H1 (cell line): ENCODE measurements at regions not wholly inside any gene's neighbourhood (a gene's known extent, or its start where the extent isn't known, plus 50 kb on each side); places are given as distances from the start of the nearest gene placed in this dataset.

Source experiments
- CTCF ChIA-PET: fragments of 300-600 bp; sonication (Branson Sonifier 250); formaldehyde crosslinking; loops from one replicate; lab custom pipeline; 2021; ENCODE audit not compliant: partially characterized antibody; lab: Charles Lee
- POLR2A ChIA-PET: fragments of 300-600 bp; sonication (Branson Sonifier 250); formaldehyde crosslinking; loops from one replicate; lab custom pipeline; 2021; ENCODE audit warnings: inconsistent platforms; ENCODE audit not compliant: partially characterized antibody; lab: Charles Lee
- DNase-seq, 2 experiments: peaks; one replicate each; pipeline versions ENCODE4 v3.0.0 to v3.0.0-alpha.2; 2010 to 2022; ENCODE audit warnings: low spot score in 2 of 2, low read depth in 1 of 2, mixed read lengths in 1 of 2
- FAIRE-seq: peaks from 2 replicates; lab custom pipeline; 2011; peaks lifted over from hg19 to GRCh38; lab: Jason Lieb, UNC
- H2AFZ ChIP-seq: 2 replicates; pipeline ENCODE4 v1.8.1; 2012; ENCODE audit warnings: low read length, inconsistent platforms
- H2AK5ac ChIP-seq: 2 replicates; pipeline ENCODE4 v1.6.1; 2013; ENCODE audit warnings: low read depth, low read length
- H2BK120ac ChIP-seq: replicated peaks from 2 replicates; pipeline ENCODE3; 2013; ENCODE audit warnings: low read depth, low read length, inconsistent platforms
- H2BK12ac ChIP-seq: 2 replicates; pipeline ENCODE4 v1.6.1; 2013; ENCODE audit warnings: low read depth, low read length
- H2BK15ac ChIP-seq: 2 replicates; pipeline ENCODE4 v1.6.1; 2013; ENCODE audit warnings: low read length
- H2BK20ac ChIP-seq: 2 replicates; pipeline ENCODE4 v1.6.1; 2013; ENCODE audit warnings: low read length
- H2BK5ac ChIP-seq: 2 replicates; pipeline ENCODE4 v1.6.1; 2013; ENCODE audit warnings: low read depth, low read length
- H3K14ac ChIP-seq: 2 replicates; pipeline ENCODE4 v1.6.1; 2013; ENCODE audit warnings: inconsistent platforms; ENCODE audit not compliant: insufficient read length
- H3K18ac ChIP-seq: 2 replicates; pipeline ENCODE4 v1.6.1; 2013; ENCODE audit warnings: low read length; ENCODE audit errors: extremely low read depth
- H3K23ac ChIP-seq: 2 replicates; pipeline ENCODE4 v1.6.1; 2013; ENCODE audit warnings: inconsistent platforms; ENCODE audit not compliant: insufficient read length
- H3K23me2 ChIP-seq: 2 replicates; pipeline ENCODE4 v1.6.1; 2013; ENCODE audit warnings: low read depth, low read length
- H3K27ac ChIP-seq: 2 replicates; pipeline ENCODE4 v1.6.1; 2011; ENCODE audit warnings: low read depth, low read length, inconsistent platforms
- H3K27me3 ChIP-seq, 4 experiments: replicated peaks in 1 of 4; 1 replicate in 1 of 4; 2 replicates in 3 of 4; pipeline versions ENCODE4 v1.6.1 to v1.8.1; 2011 to 2013; ENCODE audit warnings: low read length in 3 of 4, mild to moderate bottlenecking in 3 of 4, inconsistent platforms in 2 of 4, mixed read lengths in 2 of 4, moderate library complexity in 1 of 4; ENCODE audit not compliant: control insufficient read depth in 3 of 4, insufficient read depth in 3 of 4; ENCODE audit errors: extremely low read depth in 1 of 4
- H3K36me3 ChIP-seq, 4 experiments: 2 replicates each; pipeline versions ENCODE4 v1.6.1 to v1.8.1; 2011 to 2013; ENCODE audit warnings: mild to moderate bottlenecking in 4 of 4, low read length in 3 of 4, moderate library complexity in 2 of 4, control low read depth in 1 of 4, inconsistent platforms in 1 of 4; ENCODE audit not compliant: insufficient read depth in 4 of 4, control insufficient read depth in 2 of 4
- H3K4ac ChIP-seq: replicated peaks from 2 replicates; pipeline ENCODE3; 2013; ENCODE audit warnings: low read length, low read depth, mixed read lengths, inconsistent platforms; ENCODE audit not compliant: insufficient read length
- H3K4me1 ChIP-seq, 4 experiments: replicated peaks in 1 of 4; 1 replicate in 1 of 4; 2 replicates in 3 of 4; pipeline versions ENCODE4 v1.6.1 to v1.8.1; 2011 to 2013; ENCODE audit warnings: low read length in 3 of 4, inconsistent platforms in 2 of 4, mixed read lengths in 1 of 4; ENCODE audit not compliant: insufficient read depth in 4 of 4, control insufficient read depth in 3 of 4
- H3K4me2 ChIP-seq, 2 experiments: 2 replicates each; pipeline versions ENCODE4 v1.6.1 to v1.8.1; 2011 to 2013; ENCODE audit warnings: low read depth in 2 of 2, low read length in 2 of 2, control low read depth in 1 of 2, inconsistent platforms in 1 of 2, mild to moderate bottlenecking in 1 of 2; ENCODE audit not compliant: insufficient read depth in 1 of 2
- H3K4me3 ChIP-seq, 4 experiments: fragments of 200-600, 300-600 bp in 1 of 4; sonication (generic), shearing (Covaris generic), sonication (Bioruptor Twin) in 1 of 4; 2 replicates each; pipeline versions ENCODE4 v1.5.1 to v1.8.1; 2011 to 2016; ENCODE audit warnings: low read length in 4 of 4, low read depth in 3 of 4, control low read depth in 2 of 4, inconsistent platforms in 2 of 4, mild to moderate bottlenecking in 2 of 4, mixed read lengths in 1 of 4, moderate library complexity in 1 of 4; ENCODE audit not compliant: insufficient read depth in 2 of 4; ENCODE audit errors: extremely low read depth in 1 of 4
- H3K56ac ChIP-seq: replicated peaks from 2 replicates; pipeline ENCODE3; 2013; ENCODE audit warnings: low read depth, mild to moderate bottlenecking, mixed read lengths, low read length, inconsistent platforms; ENCODE audit not compliant: insufficient read length
- H3K79me1 ChIP-seq: 2 replicates; pipeline ENCODE4 v1.6.1; 2013; ENCODE audit warnings: low read depth, low read length, control low read depth
- H3K79me2 ChIP-seq, 2 experiments: 2 replicates each; pipeline versions ENCODE4 v1.6.1 to v1.8.1; 2012 to 2013; ENCODE audit warnings: low read length in 2 of 2, mild to moderate bottlenecking in 2 of 2, inconsistent platforms in 1 of 2; ENCODE audit not compliant: insufficient read depth in 2 of 2, control insufficient read depth in 1 of 2
- H3K9ac ChIP-seq, 4 experiments: replicated peaks in 1 of 4; 1 replicate in 1 of 4; 2 replicates in 3 of 4; pipeline versions ENCODE4 v1.6.1 to v1.8.1; 2011 to 2013; ENCODE audit warnings: low read depth in 3 of 4, low read length in 3 of 4, control low read depth in 2 of 4, mild to moderate bottlenecking in 2 of 4, moderate library complexity in 2 of 4, inconsistent platforms in 1 of 4; ENCODE audit errors: extremely low read depth in 1 of 4
- H3K9me3 ChIP-seq, 2 experiments: 2 replicates each; pipeline versions ENCODE4 v1.6.1 to v1.8.1; 2012 to 2013; ENCODE audit warnings: mild to moderate bottlenecking in 2 of 2, moderate library complexity in 2 of 2, control low read depth in 1 of 2, inconsistent platforms in 1 of 2, low read depth in 1 of 2, low read length in 1 of 2, mixed read lengths in 1 of 2; ENCODE audit not compliant: insufficient read depth in 2 of 2
- H4K20me1 ChIP-seq, 2 experiments: replicated peaks in 1 of 2; 2 replicates each; pipeline versions ENCODE3 to v1.8.1; 2011 to 2013; ENCODE audit warnings: inconsistent platforms in 2 of 2, low read length in 2 of 2, mild to moderate bottlenecking in 1 of 2; ENCODE audit not compliant: insufficient read depth in 2 of 2, control insufficient read depth in 1 of 2
- H4K5ac ChIP-seq: 2 replicates; pipeline ENCODE4 v1.6.1; 2013; ENCODE audit warnings: low read length, low read depth, mixed read lengths, inconsistent platforms; ENCODE audit not compliant: insufficient read length
- H4K8ac ChIP-seq: 2 replicates; pipeline ENCODE4 v1.8.0; 2013; ENCODE audit warnings: mild to moderate bottlenecking, moderate library complexity, low read length, inconsistent platforms; ENCODE audit not compliant: insufficient read depth; ENCODE audit errors: extremely low read depth
- H4K91ac ChIP-seq: replicated peaks from 2 replicates; pipeline ENCODE3; 2013; ENCODE audit warnings: low read length, mixed read lengths, inconsistent platforms; ENCODE audit not compliant: insufficient read length
- BCL11A ChIP-seq, 2 experiments: IDR thresholded peaks; one replicate each; pipeline ENCODE4 v1.6.1; 2011; ENCODE audit warnings: low read depth in 2 of 2, low read length in 2 of 2, mild to moderate bottlenecking in 2 of 2
- CEBPB ChIP-seq: IDR thresholded peaks from 2 replicates; pipeline ENCODE4 v1.6.1; 2012; ENCODE audit warnings: low read depth, low read length
- CTBP2 ChIP-seq: IDR thresholded peaks from 2 replicates; pipeline ENCODE4 v1.7.0; 2011; ENCODE audit warnings: borderline replicate concordance, mild to moderate bottlenecking, moderate library complexity, mixed read lengths, low read length; ENCODE audit not compliant: insufficient read depth, insufficient read length
- EGR1 ChIP-seq: IDR thresholded peaks from 2 replicates; pipeline ENCODE4 v1.6.1; 2011; ENCODE audit warnings: low read depth, low read length, borderline replicate concordance
- GABPA ChIP-seq: IDR thresholded peaks from 2 replicates; pipeline ENCODE4 v1.6.1; 2011; ENCODE audit warnings: mild to moderate bottlenecking, low read length, moderate library complexity, borderline replicate concordance; ENCODE audit not compliant: insufficient read depth
- MAX ChIP-seq: IDR thresholded peaks from 2 replicates; pipeline ENCODE4 v1.6.1; 2012; ENCODE audit warnings: inconsistent platforms
- NANOG ChIP-seq: IDR thresholded peaks from 2 replicates; pipeline ENCODE4 v1.6.1; 2011; ENCODE audit warnings: low read length, low read depth, mild to moderate bottlenecking, inconsistent platforms; ENCODE audit not compliant: insufficient read depth, poor library complexity, severe bottlenecking
- PHF8 ChIP-seq: fragments of 200-600 bp; sonication (generic); conservative IDR thresholded peaks from 2 replicates; pipeline ENCODE4 v1.7.1; 2012; ENCODE audit warnings: low read depth, mild to moderate bottlenecking, inconsistent platforms, low read length, moderate library complexity
- SIX5 ChIP-seq: IDR thresholded peaks from 2 replicates; pipeline ENCODE4 v1.6.1; 2011; ENCODE audit warnings: mild to moderate bottlenecking, low read depth, low read length
- SP4 ChIP-seq: IDR thresholded peaks from 2 replicates; pipeline ENCODE4 v1.6.1; 2012; ENCODE audit warnings: low read length, inconsistent platforms
- YY1 ChIP-seq: IDR thresholded peaks from 2 replicates; pipeline ENCODE4 v1.6.1; 2011; ENCODE audit warnings: low read depth, mild to moderate bottlenecking, low read length
- WGBS, 2 experiments: shearing (Covaris generic) in 1 of 2; methylation state at CpG; one replicate each; pipeline versions ENCODE4 v1.1.6 to v1.1.7; 2013 to 2015; ENCODE audit warnings: low lambda C conversion rate in 2 of 2, mixed read lengths in 2 of 2, inconsistent platforms in 1 of 2, low coverage in 1 of 2, missing lambda C conversion rate in 1 of 2; ENCODE audit not compliant: insufficient replicate concordance in 2 of 2, insufficient coverage in 1 of 2, insufficient read length in 1 of 2; ENCODE audit errors: extremely low coverage in 1 of 2, missing lambda C conversion rate in 1 of 2; 5-methylcytosine and 5-hydroxymethylcytosine counted together

GRCh38 chr13:31873145-31873544 lies 133.8 kb downstream of the RXFP2 start:
- Histone ChIP-seq H3K79me1 (no peaks in the 10 kb centered on the region), H3K4me1 (no peaks in the 10 kb centered on the region; a peak in 1 of 7 replicates), H3K36me3 (no peaks in the 10 kb centered on the region), H3K4me2 (no peak overlapping the region), H3K79me2 (no peaks in the 10 kb centered on the region), H3K4ac (no peak overlapping the region), H3K4me3 (no peak overlapping the region), H4K91ac (no peak overlapping the region), H2BK5ac (no peak overlapping the region), H2BK15ac (no peak overlapping the region), H3K9me3 (no peaks in the 10 kb centered on the region), H3K18ac (no peak overlapping the region), H2BK120ac (no peak overlapping the region), H3K9ac (no peak overlapping the region), H4K20me1 (no peaks in the 10 kb centered on the region), H2AFZ (no peak overlapping the region), H2AK5ac (no peak overlapping the region), H3K27me3 (no peaks in the 10 kb centered on the region), H3K14ac (no peak overlapping the region), H2BK12ac (no peak overlapping the region), H3K23me2 (no peaks in the 10 kb centered on the region), H4K8ac (no peak overlapping the region), H4K5ac (no peak overlapping the region), H3K56ac (no peak overlapping the region), H3K27ac (no peak overlapping the region), H3K23ac (no peak overlapping the region), H2BK20ac (no peak overlapping the region)
- WGBS, 2 experiments: 60% methylated on average over 2 of the region's 2 CpGs; no CpG with 5 or more reads in 1 of the 2 experiments
- no peak for TF ChIP-seq YY1
- TF ChIP-seq PHF8: no peak
- TF ChIP-seq MAX: no peak
- TF ChIP-seq CEBPB: no peak
- no peak for TF ChIP-seq GABPA
- TF ChIP-seq NANOG: no peak
- no peak for TF ChIP-seq CTBP2
- TF ChIP-seq EGR1: no peak
- TF ChIP-seq SP4: no peak
- TF ChIP-seq BCL11A (IDR thresholded peaks at IDR 0.05; ENCODE audit: low read depth in 2 of 2, low read length in 2 of 2): no peak
- no peak for TF ChIP-seq SIX5
- DNase-seq: no peak
- no peak for FAIRE-seq
- ChIA-PET POLR2A (no interaction called here), CTCF (no interaction called here)
